Hindlimb muscle (tissue), 1 donor: ENCODE measurements at regions not wholly inside any gene's neighbourhood (a gene's known extent, or its start where the extent isn't known, plus 50 kb on each side); places are given as distances from the start of the nearest gene placed in this dataset.
"Not testable (repeated sequence)": the region's sequence is repeated elsewhere in the genome, so short reads cannot be mapped to it uniquely, and the experiment has no call there.

Experiments
- DNase-seq: peaks from one replicate; pipeline ENCODE4 v3.0.0-alpha.2; 2013

- DNase-seq, result no peak
These were observed 215.9 kb upstream of the LRRC3B start for GRCh38 chr3:26406636-26407035.

GRCh38 chr3:26418553-26418952 is 204.0 kb upstream of the LRRC3B start:
- DNase-seq, result no peak

- DNase-seq, result no peak
These were observed 200.2 kb upstream of the LRRC3B start for GRCh38 chr3:26422415-26422814.

- DNase-seq, result no peak
These were observed 197.5 kb upstream of the LRRC3B start for GRCh38 chr3:26425076-26425475.

- DNase-seq, result no peak
These were observed 193.6 kb upstream of the LRRC3B start for GRCh38 chr3:26428992-26429391.

GRCh38 chr3:26437678-26438077 is 184.9 kb upstream of the LRRC3B start:
- no peak for DNase-seq

GRCh38 chr3:26438325-26438940 is 184.1 kb upstream of the LRRC3B start:
- DNase-seq, result no peak

GRCh38 chr3:26438981-26439884 is 183.3 kb upstream of the LRRC3B start:
- no peak for DNase-seq

GRCh38 chr3:26449996-26450395 is 172.6 kb upstream of the LRRC3B start:
- no peak for DNase-seq

- DNase-seq, result no peak
These were observed 170.2 kb upstream of the LRRC3B start for GRCh38 chr3:26452363-26452762.

- DNase-seq, result no peak
These were observed 161.6 kb upstream of the LRRC3B start for GRCh38 chr3:26460985-26461384.

GRCh38 chr3:26472345-26472744 is 150.2 kb upstream of the LRRC3B start:
- no peak for DNase-seq

- DNase-seq, result no peak
These were observed 147.9 kb upstream of the LRRC3B start for GRCh38 chr3:26474706-26475105.

GRCh38 chr3:26480377-26480776 is 142.2 kb upstream of the LRRC3B start:
- no peak for DNase-seq

GRCh38 chr3:26484140-26484539 is 138.4 kb upstream of the LRRC3B start:
- no peak for DNase-seq

- no peak for DNase-seq
These were observed 124.3 kb upstream of the LRRC3B start for GRCh38 chr3:26498271-26498670.

- peak; percentile 16 for DNase-seq
These were observed 117.2 kb upstream of the LRRC3B start for GRCh38 chr3:26505399-26505798.

GRCh38 chr3:26514445-26515029 is 108.0 kb upstream of the LRRC3B start:
- DNase-seq, result not testable (repeated sequence)

- DNase-seq, result no peak
These were observed 107.2 kb upstream of the LRRC3B start for GRCh38 chr3:26515351-26515750.

GRCh38 chr3:26521261-26521660 is 101.3 kb upstream of the LRRC3B start:
- DNase-seq, result no peak

GRCh38 chr3:26522919-26523318 is 99.7 kb upstream of the LRRC3B start:
- DNase-seq, result no peak

GRCh38 chr3:26525013-26525412 is 97.6 kb upstream of the LRRC3B start:
- no peak for DNase-seq

GRCh38 chr3:26535151-26535550 is 87.4 kb upstream of the LRRC3B start:
- no peak for DNase-seq

- no peak for DNase-seq
These were observed 85.6 kb upstream of the LRRC3B start for GRCh38 chr3:26536955-26537354.
